ENCODE measurements at regions not wholly inside any gene's neighbourhood (a gene's known extent, or its start where the extent isn't known, plus 50 kb on each side); places are given as distances from the start of the nearest gene placed in this dataset.

GRCh38 chr3:86282106-86282787 is 708.7 kb downstream of the VGLL3 start:
- no peak for TF ChIP-seq CTCF (IDR thresholded peaks at IDR 0.05; ENCODE audit: low read depth, low read length)
- no peak for TF ChIP-seq EZH2phosphoT487 (IDR thresholded peaks at IDR 0.05; ENCODE audit: low read depth)
